IMR-90 (cell line): ENCODE measurements at regions not wholly inside any gene's neighbourhood (a gene's known extent, or its start where the extent isn't known, plus 50 kb on each side); places are given as distances from the start of the nearest gene placed in this dataset.

Source experiments
- ATAC-seq: fragments of 200-7000 bp; cut with Tn5 transposase; 2 replicates; pipeline ENCODE4 v1.9.1; 2020; ENCODE audit warnings: low read depth, mild to moderate bottlenecking, moderate library complexity
- BruUV-seq: library from RNA; stranded (reverse); fragments of 400-500 nt; replicated peaks from 2 replicates; lab custom pipeline; 2021; lab: Mats Ljungman, UMichigan
- CTCF ChIA-PET: fragments of 300-600 bp; formaldehyde crosslinking; extraction: SDS; loops from one replicate; lab custom pipeline; 2021; ENCODE audit warnings: antibody characterized with exemption; lab: Yijun Ruan, JAX
- POLR2A ChIA-PET: fragments of 300-600 bp; sonication (Branson Sonifier 250); formaldehyde crosslinking; loops from one replicate; lab custom pipeline; 2022; ENCODE audit warnings: antibody characterized with exemption; ENCODE audit not compliant: unreplicated experiment; lab: Charles Lee
- DNase-seq: peaks from one replicate; pipeline ENCODE4 v3.0.0; 2013
- H2AFZ ChIP-seq: replicated peaks from 2 replicates; pipeline ENCODE3; 2013; ENCODE audit warnings: low read length, mild to moderate bottlenecking; ENCODE audit not compliant: poor library complexity
- H2AK5ac ChIP-seq: 2 replicates; pipeline ENCODE4 v1.6.1; 2013; ENCODE audit warnings: low read depth, low read length, inconsistent platforms
- H2AK9ac ChIP-seq: replicated peaks from 2 replicates; pipeline ENCODE3; 2013; ENCODE audit warnings: mild to moderate bottlenecking, low read depth, low read length, moderate library complexity; ENCODE audit not compliant: poor library complexity
- H2BK120ac ChIP-seq: 2 replicates; pipeline ENCODE4 v1.6.1; 2013; ENCODE audit warnings: low read depth, low read length, inconsistent platforms
- H2BK15ac ChIP-seq: 3 replicates; pipeline ENCODE4 v1.6.1; 2013; ENCODE audit warnings: low read depth, low read length, inconsistent platforms
- H2BK20ac ChIP-seq: 2 replicates; pipeline ENCODE4 v1.6.1; 2013; ENCODE audit warnings: low read depth, mild to moderate bottlenecking, inconsistent platforms, low read length, moderate library complexity
- H2BK5ac ChIP-seq: 2 replicates; pipeline ENCODE4 v1.6.1; 2013; ENCODE audit warnings: mild to moderate bottlenecking, low read depth, low read length, inconsistent platforms; ENCODE audit not compliant: poor library complexity, severe bottlenecking
- H3K14ac ChIP-seq: replicated peaks from 2 replicates; pipeline ENCODE4 v1.6.1; 2013; ENCODE audit warnings: low read depth, low read length, inconsistent platforms
- H3K18ac ChIP-seq: 2 replicates; pipeline ENCODE4 v1.6.1; 2013; ENCODE audit warnings: low read depth, low read length, control low read depth
- H3K23ac ChIP-seq: 2 replicates; pipeline ENCODE4 v1.6.1; 2013; ENCODE audit warnings: low read depth, low read length, inconsistent platforms
- H3K27ac ChIP-seq: 2 replicates; pipeline ENCODE4 v1.5.1; 2013; ENCODE audit warnings: mild to moderate bottlenecking, control low read depth, low read length; ENCODE audit not compliant: insufficient read depth
- H3K27me3 ChIP-seq: 2 replicates; pipeline ENCODE4 v1.6.1; 2013; ENCODE audit warnings: low read length; ENCODE audit not compliant: control insufficient read depth, insufficient read depth
- H3K36me3 ChIP-seq: 2 replicates; pipeline ENCODE4 v1.6.1; 2013; ENCODE audit warnings: low read length, mixed read lengths; ENCODE audit not compliant: control insufficient read depth, insufficient read depth
- H3K4ac ChIP-seq: 2 replicates; pipeline ENCODE4 v1.6.1; 2013; ENCODE audit warnings: low read depth, low read length, inconsistent platforms
- H3K4me1 ChIP-seq: 2 replicates; pipeline ENCODE4 v1.6.1; 2013; ENCODE audit warnings: low read length, mixed read lengths; ENCODE audit not compliant: control insufficient read depth, insufficient read depth
- H3K4me2 ChIP-seq: 2 replicates; pipeline ENCODE4 v1.6.1; 2013; ENCODE audit warnings: low read depth, mild to moderate bottlenecking, control low read depth, low read length, moderate library complexity
- H3K4me3 ChIP-seq: 2 replicates; pipeline ENCODE4 v1.5.1; 2013; ENCODE audit warnings: low read depth, mild to moderate bottlenecking, control low read depth, low read length, moderate library complexity; ENCODE audit not compliant: insufficient read depth
- H3K56ac ChIP-seq: 2 replicates; pipeline ENCODE4 v1.6.1; 2013; ENCODE audit warnings: low read length, inconsistent platforms; ENCODE audit not compliant: insufficient read depth; ENCODE audit errors: extremely low read depth
- H3K79me1 ChIP-seq, 2 experiments: 2 replicates each; pipeline ENCODE4 v1.6.1; 2013; ENCODE audit warnings: low read length in 2 of 2, inconsistent platforms in 1 of 2, low read depth in 1 of 2
- H3K9ac ChIP-seq: 2 replicates; pipeline ENCODE4 v1.6.1; 2013; ENCODE audit warnings: low read depth, low read length, control low read depth
- H3K9me1 ChIP-seq: 2 replicates; pipeline ENCODE4 v1.6.1; 2013; ENCODE audit warnings: low read length, inconsistent platforms; ENCODE audit not compliant: insufficient read depth
- H3K9me3 ChIP-seq: 2 replicates; pipeline ENCODE4 v1.6.1; 2013; ENCODE audit warnings: low read length; ENCODE audit not compliant: control insufficient read depth, insufficient read depth
- H4K20me1 ChIP-seq: 2 replicates; pipeline ENCODE4 v1.6.1; 2013; ENCODE audit warnings: low read length, inconsistent platforms; ENCODE audit not compliant: insufficient read depth
- H4K5ac ChIP-seq: 2 replicates; pipeline ENCODE4 v1.6.1; 2013; ENCODE audit warnings: mild to moderate bottlenecking, low read depth, low read length, control low read depth
- H4K8ac ChIP-seq, 2 experiments: 2 replicates each; pipeline ENCODE4 v1.6.1; 2013; ENCODE audit warnings: low read depth in 2 of 2, low read length in 2 of 2, control low read depth in 1 of 2, inconsistent platforms in 1 of 2
- H4K91ac ChIP-seq: 2 replicates; pipeline ENCODE4 v1.6.1; 2013; ENCODE audit warnings: low read depth, low read length, inconsistent platforms; ENCODE audit not compliant: insufficient read depth
- BHLHE40 ChIP-seq: fragments of 150-350 bp; IDR thresholded peaks from 2 replicates; pipeline ENCODE4 v1.6.1; 2016; ENCODE audit warnings: mild to moderate bottlenecking, low read depth, low read length
- CHD1 ChIP-seq: IDR thresholded peaks from 2 replicates; pipeline ENCODE4 v1.6.1; 2012; ENCODE audit warnings: low read depth, low read length, improper control_type of control experiment
- CTCF ChIP-seq: conservative IDR thresholded peaks from 2 replicates; pipeline ENCODE4 v1.5.1; 2012; ENCODE audit warnings: mild to moderate bottlenecking, low read depth, low read length, improper control_type of control experiment
- ELK1 ChIP-seq: fragments of 150-350 bp; IDR thresholded peaks from 2 replicates; pipeline ENCODE4 v1.6.1; 2016; ENCODE audit warnings: low read depth, mild to moderate bottlenecking, low read length, moderate library complexity, borderline replicate concordance
- FOS ChIP-seq: fragments of 150-350 bp; IDR thresholded peaks from 2 replicates; pipeline ENCODE4 v1.6.1; 2016; ENCODE audit warnings: low read depth, low read length
- MXI1 ChIP-seq: IDR thresholded peaks from 2 replicates; pipeline ENCODE4 v1.6.1; 2012; ENCODE audit warnings: low read depth, mild to moderate bottlenecking, low read length, moderate library complexity, borderline replicate concordance
- NFE2L2 ChIP-seq: fragments of 150-350 bp; IDR thresholded peaks from 2 replicates; pipeline ENCODE4 v1.6.1; 2016; ENCODE audit warnings: low read depth, mild to moderate bottlenecking, low read length
- SMC3 ChIP-seq: fragments of 150-350 bp; IDR thresholded peaks from 2 replicates; pipeline ENCODE4 v1.6.1; 2016; ENCODE audit warnings: low read depth, mild to moderate bottlenecking, antibody characterized with exemption, low read length, moderate library complexity
- WGBS, 2 experiments: methylation state at CpG; one replicate each; pipeline versions ENCODE4 v1.1.5 to v1.1.7; 2013; ENCODE audit warnings: missing lambda C conversion rate in 2 of 2; ENCODE audit not compliant: insufficient read length in 1 of 2; ENCODE audit errors: extremely low coverage in 2 of 2; 5-methylcytosine and 5-hydroxymethylcytosine counted together
- dilution Hi-C: fragments of 300-500 bp; cut with HindIII; formaldehyde crosslinking; loops from one replicate; pipeline ENCODE4 v1.14.3; 2018; ENCODE audit warnings: low sequenced_read_pairs; ENCODE audit not compliant: unreplicated experiment
- in situ Hi-C: fragments of 300-500 bp; cut with MboI; formaldehyde crosslinking; loops from 3 replicates; pipeline ENCODE4 v1.14.3; 2019; ENCODE audit warnings: low sequenced_read_pairs, inconsistent platforms, mixed read lengths
- intact Hi-C: fragments of 100-400 bp; cut with micrococcal nuclease; formaldehyde crosslinking; loops from 2 replicates; pipeline ENCODE4 v1.10.0; 2022

GRCh38 chr20:50271612-50272011 lies 81.0 kb downstream of the CEBPB start:
- H3K18ac ChIP-seq: no peak overlapping the region
- H2BK120ac ChIP-seq: peak overlapping the region; percentile 3; the same call in 1 of the 2 replicates
- H3K4ac ChIP-seq: peak overlapping the region; percentile 15
- H3K14ac ChIP-seq: 0 out of 2 replicates have a peak overlapping the region, but pooled peaks have one; percentile 14
- no peak overlapping the region for H4K5ac ChIP-seq
- 96% methylated on average over 5 of the region's 7 CpGs; no CpG with 5 or more reads in 1 of the 2 experiments for WGBS, 2 experiments
- no peak overlapping the region for H3K4me3 ChIP-seq
- dilution Hi-C loops (no loop called here), intact Hi-C loops (no loop called here), in situ Hi-C loops (no loop called here)
- no peaks in the 10 kb centered on the region for H3K36me3 ChIP-seq
- H4K20me1 ChIP-seq: no peaks in the 10 kb centered on the region; the same call in 1 of the 2 replicates
- H3K4me1 ChIP-seq: peaks cover 6% of the 10 kb centered on the region; the same call in 1 of the 2 replicates
- H2BK5ac ChIP-seq: no peak overlapping the region
- ChIA-PET CTCF (no interaction called here), POLR2A (no interaction called here)
- peak overlapping the region; percentile 55 for H2AK9ac ChIP-seq
- no TSS peak for BruUV-seq
- no peak for ATAC-seq
- H2BK15ac ChIP-seq: peak overlapping the region; percentile 2; the same call in 1 of the 3 replicates
- H3K9me1 ChIP-seq: peaks cover 1% of the 10 kb centered on the region
- peak overlapping the region; percentile 23; the same call in 1 of the 2 replicates for H2BK20ac ChIP-seq
- H3K79me1 ChIP-seq: no peaks in the 10 kb centered on the region
- peak overlapping the region; percentile 20 for H2AK5ac ChIP-seq
- no peak overlapping the region for H4K8ac ChIP-seq
- no peak for DNase-seq
- no peak overlapping the region for H2AFZ ChIP-seq
- H3K4me2 ChIP-seq: no peak overlapping the region
- H3K9me3 ChIP-seq: no peaks in the 10 kb centered on the region
- no peaks in the 10 kb centered on the region for H3K27me3 ChIP-seq
- no peak overlapping the region for H3K56ac ChIP-seq
- no peak overlapping the region for H3K27ac ChIP-seq
- peak overlapping the region; percentile 11; the same call in 1 of the 2 replicates for H3K23ac ChIP-seq
- no peak overlapping the region for H4K91ac ChIP-seq
- no peak for TF ChIP-seq CHD1
- TF ChIP-seq CTCF: no peak
- no peak for TF ChIP-seq BHLHE40
- no peak for TF ChIP-seq FOS
- no peak for TF ChIP-seq MXI1
- TF ChIP-seq NFE2L2: no peak
- TF ChIP-seq ELK1: no peak
- no peak for TF ChIP-seq SMC3
- H3K9ac ChIP-seq: no peak overlapping the region
